AG09319 (cell line): ENCODE measurements at regions not wholly inside any gene's neighbourhood (a gene's known extent, or its start where the extent isn't known, plus 50 kb on each side); places are given as distances from the start of the nearest gene placed in this dataset.
"Not testable (repeated sequence)": the region's sequence is repeated elsewhere in the genome, so short reads cannot be mapped to it uniquely, and the experiment has no call there.

Source experiments
- DNase-seq: peaks from one replicate; pipeline ENCODE4 v3.0.0-alpha.2; 2010; ENCODE audit warnings: low read depth; ENCODE audit errors: extremely low read depth
- CTCF ChIP-seq: IDR thresholded peaks from 2 replicates; pipeline ENCODE4 v1.5.1; 2011; ENCODE audit warnings: low read depth, mild to moderate bottlenecking, inconsistent platforms, low read length, moderate library complexity

GRCh38 chr2:240191001-240191400 is 50.5 kb upstream of the OTOS start:
- no peak for TF ChIP-seq CTCF
- DNase-seq, result no peak

DNA sequence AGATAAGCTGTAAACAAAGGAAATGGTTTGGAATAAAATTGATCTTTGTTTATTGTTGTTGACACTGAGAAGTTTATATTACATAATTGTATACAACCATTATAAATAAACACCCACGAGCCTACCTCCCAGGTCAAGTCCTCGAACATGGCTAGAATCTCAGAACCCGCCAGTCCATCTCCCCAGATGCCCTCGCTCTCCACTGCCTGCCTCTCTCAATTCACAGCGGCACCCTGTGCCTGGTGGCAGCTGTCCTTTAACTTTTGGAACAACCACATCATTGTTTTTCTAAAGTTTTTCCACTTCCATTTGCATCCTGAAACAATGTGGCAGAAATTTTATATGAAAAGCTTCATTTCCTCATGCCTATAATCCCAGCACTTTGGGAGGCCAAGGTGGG is 52.2 kb upstream of the OTOS start:
- TF ChIP-seq CTCF, result no peak
- DNase-seq, result no peak

- not testable (repeated sequence) for DNase-seq
Observed at GRCh38 chr2:240194341-240194762, 53.9 kb upstream of the OTOS start.

DNA sequence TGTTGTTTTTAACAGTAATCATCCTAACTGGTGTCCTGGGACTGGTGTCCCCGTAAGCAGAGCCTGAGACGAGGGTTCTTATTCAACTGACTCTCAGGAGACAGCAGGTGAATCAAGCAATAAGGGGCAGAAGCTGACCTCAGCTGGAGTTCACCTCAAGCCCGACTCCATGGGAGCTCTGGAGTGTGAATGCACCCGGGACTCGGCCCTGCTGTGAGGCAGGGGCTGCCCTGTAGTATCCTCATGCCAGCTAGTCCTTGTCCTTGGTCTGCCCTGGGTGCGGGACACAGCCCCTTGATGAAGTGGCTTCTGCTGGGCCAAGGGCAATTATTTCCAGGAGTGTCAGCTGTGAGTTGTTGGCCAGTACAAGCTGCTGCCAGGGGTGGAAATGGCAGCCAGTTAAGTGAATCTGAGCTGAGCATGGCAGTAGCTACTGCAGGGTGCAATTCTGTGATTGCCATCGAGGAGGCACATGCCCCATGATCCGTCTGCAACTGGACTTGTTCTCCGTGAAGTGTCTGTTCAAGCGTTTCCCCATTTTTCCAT is 54.9 kb upstream of the OTOS start:
- TF ChIP-seq CTCF, result no peak
- no peak for DNase-seq

DNA sequence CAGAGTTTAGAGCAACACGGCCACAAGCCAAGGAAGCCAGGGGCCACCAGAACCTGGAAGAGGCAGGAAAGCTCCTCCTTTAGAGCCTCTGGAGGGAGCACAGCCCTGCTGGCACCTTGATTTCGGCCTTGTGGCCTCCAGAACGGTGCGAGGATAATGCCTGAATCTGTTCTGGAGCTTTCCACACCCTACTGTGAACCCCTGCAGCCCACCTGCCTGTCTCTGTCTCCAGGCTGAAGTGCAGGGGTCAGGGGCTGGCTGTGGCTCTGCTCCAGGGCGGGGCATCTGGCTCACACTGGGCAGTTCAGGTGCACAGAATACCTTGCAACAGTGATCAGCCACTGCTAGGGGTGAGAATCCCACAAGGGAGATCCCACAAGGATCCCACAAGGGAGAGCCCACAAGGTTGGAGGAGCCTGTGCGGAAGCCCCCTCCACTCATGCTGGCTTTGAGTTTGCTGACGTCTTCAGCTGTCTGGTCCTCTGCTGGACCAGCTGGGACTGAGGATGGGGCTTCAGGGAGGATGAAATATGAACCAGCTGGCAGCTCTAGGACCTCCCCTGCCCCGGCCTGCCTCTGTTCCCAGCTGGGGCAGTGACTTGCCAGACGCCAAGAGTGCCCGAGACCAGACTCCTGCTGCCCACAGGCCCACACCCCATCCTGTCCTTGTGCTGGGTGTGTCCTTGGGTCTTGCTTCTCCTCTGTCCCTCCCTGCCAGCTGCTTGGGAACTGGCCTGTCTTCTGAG is 56.4 kb upstream of the OTOS start:
- DNase-seq, result no peak
- TF ChIP-seq CTCF, result no peak

DNA sequence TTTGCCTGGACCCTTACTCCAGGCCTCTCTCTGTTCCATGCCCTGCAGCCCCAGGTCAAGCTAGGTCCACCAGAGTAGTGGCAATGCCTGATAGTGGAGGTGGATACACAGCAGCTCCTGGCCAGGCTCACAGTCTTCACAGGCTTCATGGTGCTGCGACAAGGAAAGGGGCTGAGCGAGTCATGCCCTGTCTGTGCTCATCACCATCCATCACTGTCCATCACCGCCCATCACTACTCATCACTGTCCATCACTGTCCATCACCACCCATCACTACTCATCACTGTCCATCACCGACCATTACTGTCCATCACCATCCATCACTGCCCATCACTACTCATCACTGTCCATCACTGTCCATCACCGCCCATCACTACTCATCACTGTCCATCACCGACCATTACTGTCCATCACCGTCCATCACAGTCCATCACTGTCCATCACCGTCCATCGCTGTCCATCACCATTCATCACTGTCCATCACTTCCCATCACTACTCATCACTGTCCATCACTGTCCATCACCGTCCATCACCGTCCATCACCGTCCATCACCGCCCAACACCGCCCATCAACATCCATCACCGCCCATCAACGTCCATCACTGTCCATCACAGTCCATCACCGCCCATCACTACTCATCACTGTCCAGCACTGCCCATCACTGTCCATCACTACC is 57.1 kb upstream of the OTOS start:
- DNase-seq, result no peak
- TF ChIP-seq CTCF, result no peak

DNA sequence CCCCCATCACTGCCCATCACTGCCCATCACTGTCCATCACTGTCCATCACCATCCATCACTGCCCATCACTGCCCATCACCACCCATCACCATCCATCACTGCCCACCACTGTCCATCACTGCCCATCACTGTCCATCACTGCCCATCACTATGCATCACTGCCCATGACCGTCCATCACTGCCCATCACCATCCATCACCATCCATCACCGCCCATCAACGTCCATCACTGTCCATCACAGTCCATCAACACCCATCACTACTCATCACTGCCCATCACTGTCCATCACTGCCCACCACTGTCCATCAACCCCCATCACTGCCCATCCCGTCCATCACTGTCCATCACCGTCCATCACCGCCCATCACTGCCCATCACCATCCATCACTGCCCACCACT is 57.8 kb upstream of the OTOS start:
- no peak for TF ChIP-seq CTCF
- DNase-seq, result no peak
